ENCODE measurements at regions not wholly inside any gene's neighbourhood (a gene's known extent, or its start where the extent isn't known, plus 50 kb on each side); places are given as distances from the start of the nearest gene placed in this dataset.
A peak's percentile ranks its signal among the peaks of the same experiment; 100 is the strongest.
"Not testable (repeated sequence)": the region's sequence is repeated elsewhere in the genome, so short reads cannot be mapped to it uniquely, and the experiment has no call there.

GRCh38 chr12:66804563-66804974 is 125.7 kb upstream of the GRIP1 start:
- H3K9me3 Mint-ChIP-seq, result no peaks in the 10 kb centered on the region
- no peak for DNase-seq
- H3K4me1 Mint-ChIP-seq (ENCODE audit: low read depth), result peaks cover 2% of the 10 kb centered on the region
- no peak overlapping the region for H3K4me3 Mint-ChIP-seq
- H3K27ac Mint-ChIP-seq, result no peak overlapping the region
- H3K36me3 Mint-ChIP-seq (ENCODE audit: low read depth), result no peaks in the 10 kb centered on the region
- peaks cover 4% of the 10 kb centered on the region for H3K27me3 Mint-ChIP-seq

GRCh38 chr12:66808606-66809005 is 129.7 kb upstream of the GRIP1 start:
- H3K4me1 Mint-ChIP-seq (ENCODE audit: low read depth), result peaks cover 10% of the 10 kb centered on the region
- peaks cover 4% of the 10 kb centered on the region for H3K27me3 Mint-ChIP-seq
- H3K4me3 Mint-ChIP-seq, result no peak overlapping the region
- H3K9me3 Mint-ChIP-seq, result no peaks in the 10 kb centered on the region
- no peak overlapping the region for H3K27ac Mint-ChIP-seq
- H3K36me3 Mint-ChIP-seq (ENCODE audit: low read depth), result no peaks in the 10 kb centered on the region
- no peak for DNase-seq

- no peaks in the 10 kb centered on the region for H3K36me3 Mint-ChIP-seq (ENCODE audit: low read depth)
- no peak overlapping the region for H3K27ac Mint-ChIP-seq
- H3K27me3 Mint-ChIP-seq, result no peaks in the 10 kb centered on the region
- no peak overlapping the region for H3K4me3 Mint-ChIP-seq
- peaks cover 12% of the 10 kb centered on the region for H3K4me1 Mint-ChIP-seq (ENCODE audit: low read depth)
- DNase-seq, result no peak
- H3K9me3 Mint-ChIP-seq, result no peaks in the 10 kb centered on the region
Observed at GRCh38 chr12:66813137-66813892, 134.4 kb upstream of the GRIP1 start.

- Mint-ChIP-seq H3K27me3 (no peaks in the 10 kb centered on the region), H3K36me3 (ENCODE audit: low read depth) (no peaks in the 10 kb centered on the region), H3K27ac (no peak overlapping the region), H3K4me3 (no peak overlapping the region), H3K9me3 (no peaks in the 10 kb centered on the region), H3K4me1 (ENCODE audit: low read depth) (no peaks in the 10 kb centered on the region)
- DNase-seq, result no peak
Observed at GRCh38 chr12:66819587-66819986, 140.7 kb upstream of the GRIP1 start.

GRCh38 chr12:66822961-66823360 is 144.1 kb upstream of the GRIP1 start:
- no peak for DNase-seq
- Mint-ChIP-seq H3K4me3 (no peak overlapping the region), H3K4me1 (ENCODE audit: low read depth) (peaks cover 1% of the 10 kb centered on the region), H3K9me3 (no peaks in the 10 kb centered on the region), H3K27ac (no peak overlapping the region), H3K27me3 (no peaks in the 10 kb centered on the region), H3K36me3 (ENCODE audit: low read depth) (no peaks in the 10 kb centered on the region)

- Mint-ChIP-seq H3K36me3 (ENCODE audit: low read depth) (no peaks in the 10 kb centered on the region), H3K4me1 (ENCODE audit: low read depth) (peaks cover 6% of the 10 kb centered on the region), H3K4me3 (no peak overlapping the region), H3K9me3 (no peaks in the 10 kb centered on the region), H3K27me3 (no peaks in the 10 kb centered on the region), H3K27ac (no peak overlapping the region)
- DNase-seq, result no peak
Observed at GRCh38 chr12:66823857-66824570, 145.1 kb upstream of the GRIP1 start.

- not testable (repeated sequence) for H3K27me3 Mint-ChIP-seq; H3K27ac Mint-ChIP-seq; H3K36me3 Mint-ChIP-seq (ENCODE audit: low read depth); H3K4me3 Mint-ChIP-seq; H3K9me3 Mint-ChIP-seq; DNase-seq
- peaks cover 23% of the 10 kb centered on the region for H3K4me1 Mint-ChIP-seq (ENCODE audit: low read depth)
Observed at GRCh38 chr12:66825921-66826320, 147.0 kb upstream of the GRIP1 start.

- Mint-ChIP-seq H3K4me3 (no peak overlapping the region), H3K27me3 (no peaks in the 10 kb centered on the region), H3K9me3 (no peaks in the 10 kb centered on the region), H3K4me1 (ENCODE audit: low read depth) (peaks cover 30% of the 10 kb centered on the region), H3K27ac (peak overlapping the region; percentile 6), H3K36me3 (ENCODE audit: low read depth) (no peaks in the 10 kb centered on the region)
- DNase-seq, result no peak
Observed at GRCh38 chr12:66829660-66830325, 150.9 kb upstream of the GRIP1 start.

- no peaks in the 10 kb centered on the region for H3K27me3 Mint-ChIP-seq
- H3K4me1 Mint-ChIP-seq (ENCODE audit: low read depth), result peaks cover 31% of the 10 kb centered on the region
- no peak overlapping the region for H3K4me3 Mint-ChIP-seq
- no peaks in the 10 kb centered on the region for H3K36me3 Mint-ChIP-seq (ENCODE audit: low read depth)
- H3K9me3 Mint-ChIP-seq, result no peaks in the 10 kb centered on the region
- no peak overlapping the region for H3K27ac Mint-ChIP-seq
- DNase-seq, result no peak
Observed at GRCh38 chr12:66831495-66831894, 152.6 kb upstream of the GRIP1 start.

- Mint-ChIP-seq H3K4me1 (ENCODE audit: low read depth) (peaks cover 38% of the 10 kb centered on the region), H3K36me3 (ENCODE audit: low read depth) (no peaks in the 10 kb centered on the region), H3K27me3 (no peaks in the 10 kb centered on the region), H3K9me3 (no peaks in the 10 kb centered on the region), H3K27ac (no peak overlapping the region), H3K4me3 (no peak overlapping the region)
- DNase-seq, result no peak
Observed at GRCh38 chr12:66832997-66833396, 154.1 kb upstream of the GRIP1 start.

- H3K4me3 Mint-ChIP-seq, result no peak overlapping the region
- H3K9me3 Mint-ChIP-seq, result no peaks in the 10 kb centered on the region
Observed at GRCh38 chr12:66836623-66837310, 157.9 kb upstream of the GRIP1 start.

GRCh38 chr12:66837311-66837627 is 158.4 kb upstream of the GRIP1 start:
- no peaks in the 10 kb centered on the region for H3K36me3 Mint-ChIP-seq (ENCODE audit: low read depth)
- peaks cover 9% of the 10 kb centered on the region for H3K4me1 Mint-ChIP-seq (ENCODE audit: low read depth)
- no peak overlapping the region for H3K4me3 Mint-ChIP-seq
- DNase-seq, result no peak
- H3K27me3 Mint-ChIP-seq, result no peaks in the 10 kb centered on the region
- H3K27ac Mint-ChIP-seq, result no peak overlapping the region
- H3K9me3 Mint-ChIP-seq, result no peaks in the 10 kb centered on the region

More at GRCh38 chr12:66836623-66837310, 157.9 kb upstream of the GRIP1 start:
- Mint-ChIP-seq H3K27me3 (no peaks in the 10 kb centered on the region), H3K27ac (no peak overlapping the region), H3K36me3 (ENCODE audit: low read depth) (no peaks in the 10 kb centered on the region), H3K4me1 (ENCODE audit: low read depth) (peaks cover 11% of the 10 kb centered on the region)
- DNase-seq, result no peak

GRCh38 chr12:66838366-66838765 is 159.5 kb upstream of the GRIP1 start:
- no peaks in the 10 kb centered on the region for H3K9me3 Mint-ChIP-seq
- H3K27me3 Mint-ChIP-seq, result no peaks in the 10 kb centered on the region
- no peak overlapping the region for H3K4me3 Mint-ChIP-seq
- H3K4me1 Mint-ChIP-seq (ENCODE audit: low read depth), result peaks cover 9% of the 10 kb centered on the region
- no peak overlapping the region for H3K27ac Mint-ChIP-seq
- no peak for DNase-seq
- H3K36me3 Mint-ChIP-seq (ENCODE audit: low read depth), result no peaks in the 10 kb centered on the region

- no peak overlapping the region for H3K4me3 Mint-ChIP-seq
- no peak overlapping the region for H3K27ac Mint-ChIP-seq
- no peaks in the 10 kb centered on the region for H3K9me3 Mint-ChIP-seq
- H3K27me3 Mint-ChIP-seq, result no peaks in the 10 kb centered on the region
- no peaks in the 10 kb centered on the region for H3K36me3 Mint-ChIP-seq (ENCODE audit: low read depth)
- H3K4me1 Mint-ChIP-seq (ENCODE audit: low read depth), result no peaks in the 10 kb centered on the region
- no peak for DNase-seq
Observed at GRCh38 chr12:66848967-66849366, 170.1 kb upstream of the GRIP1 start.

All from activated T-cell treated with anti-CD3 and anti-CD28 coated beads, Interleukin-2, amount 50 U/mL, for 24 hours (primary cell).